ENCODE measurements at regions not wholly inside any gene's neighbourhood (a gene's known extent, or its start where the extent isn't known, plus 50 kb on each side); places are given as distances from the start of the nearest gene placed in this dataset.

DNA sequence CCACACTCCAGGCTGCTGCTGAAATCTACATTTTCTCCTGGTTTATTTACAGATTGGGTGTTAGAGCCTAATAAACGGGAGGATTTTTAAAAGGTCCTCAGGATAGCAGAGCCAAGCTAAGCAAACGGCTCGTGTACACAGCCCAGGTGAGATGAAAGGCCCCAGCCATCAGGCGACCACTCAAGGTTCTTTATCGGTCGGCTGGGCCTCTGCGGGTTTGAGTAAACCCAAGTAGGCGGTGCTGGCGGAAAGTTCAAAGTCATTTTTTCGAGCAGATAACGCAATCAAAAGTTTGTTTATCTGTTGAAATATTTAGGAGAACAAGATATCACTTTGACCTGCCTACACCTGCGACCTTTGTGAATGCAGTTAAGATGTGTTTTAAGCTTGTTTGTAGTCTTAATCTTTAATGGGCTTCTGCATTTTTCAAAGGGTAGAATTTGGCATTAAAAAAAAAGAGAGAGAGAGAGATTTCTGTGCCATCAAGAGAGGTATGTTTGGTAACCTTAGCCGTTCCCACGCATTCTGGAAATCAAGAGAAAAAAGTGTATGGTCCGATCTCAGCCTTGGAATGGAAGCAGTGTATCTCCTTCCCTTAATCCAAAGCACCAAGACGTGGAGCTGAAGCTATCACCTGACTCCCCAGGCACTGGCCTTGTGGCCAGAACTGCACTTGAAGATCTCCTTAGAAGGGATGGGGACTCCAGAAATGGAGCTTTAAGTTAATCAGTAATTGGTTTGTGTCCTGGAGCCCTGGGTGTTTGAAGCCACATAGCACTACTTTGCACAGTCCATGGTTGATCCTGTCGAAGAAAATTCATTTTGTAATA lies 301.7 kb upstream of the IRX5 start:
- no peak for TF ChIP-seq FOXP2 (optimal IDR thresholded peaks at IDR 0.05; ENCODE audit: borderline replicate concordance, extremely low read depth, extremely low read length, insufficient read depth)
- TF ChIP-seq SIN3A (IDR thresholded peaks at IDR 0.05; ENCODE audit: borderline replicate concordance, insufficient read depth, low read length) = no peak
- TF ChIP-seq POLR2AphosphoS5 (IDR thresholded peaks at IDR 0.05; ENCODE audit: low read depth, low read length) = no peak
- TF ChIP-seq, protein P1, sequence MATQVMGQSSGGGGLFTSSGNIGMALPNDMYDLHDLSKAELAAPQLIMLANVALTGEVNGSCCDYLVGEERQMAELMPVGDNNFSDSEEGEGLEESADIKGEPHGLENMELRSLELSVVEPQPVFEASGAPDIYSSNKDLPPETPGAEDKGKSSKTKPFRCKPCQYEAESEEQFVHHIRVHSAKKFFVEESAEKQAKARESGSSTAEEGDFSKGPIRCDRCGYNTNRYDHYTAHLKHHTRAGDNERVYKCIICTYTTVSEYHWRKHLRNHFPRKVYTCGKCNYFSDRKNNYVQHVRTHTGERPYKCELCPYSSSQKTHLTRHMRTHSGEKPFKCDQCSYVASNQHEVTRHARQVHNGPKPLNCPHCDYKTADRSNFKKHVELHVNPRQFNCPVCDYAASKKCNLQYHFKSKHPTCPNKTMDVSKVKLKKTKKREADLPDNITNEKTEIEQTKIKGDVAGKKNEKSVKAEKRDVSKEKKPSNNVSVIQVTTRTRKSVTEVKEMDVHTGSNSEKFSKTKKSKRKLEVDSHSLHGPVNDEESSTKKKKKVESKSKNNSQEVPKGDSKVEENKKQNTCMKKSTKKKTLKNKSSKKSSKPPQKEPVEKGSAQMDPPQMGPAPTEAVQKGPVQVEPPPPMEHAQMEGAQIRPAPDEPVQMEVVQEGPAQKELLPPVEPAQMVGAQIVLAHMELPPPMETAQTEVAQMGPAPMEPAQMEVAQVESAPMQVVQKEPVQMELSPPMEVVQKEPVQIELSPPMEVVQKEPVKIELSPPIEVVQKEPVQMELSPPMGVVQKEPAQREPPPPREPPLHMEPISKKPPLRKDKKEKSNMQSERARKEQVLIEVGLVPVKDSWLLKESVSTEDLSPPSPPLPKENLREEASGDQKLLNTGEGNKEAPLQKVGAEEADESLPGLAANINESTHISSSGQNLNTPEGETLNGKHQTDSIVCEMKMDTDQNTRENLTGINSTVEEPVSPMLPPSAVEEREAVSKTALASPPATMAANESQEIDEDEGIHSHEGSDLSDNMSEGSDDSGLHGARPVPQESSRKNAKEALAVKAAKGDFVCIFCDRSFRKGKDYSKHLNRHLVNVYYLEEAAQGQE (IDR thresholded peaks at IDR 0.05; ENCODE audit: insufficient read depth in 1 of 2, low read depth in 2 of 2, low read length in 2 of 2) = no peak
- TF ChIP-seq TAF1 (IDR thresholded peaks at IDR 0.05; ENCODE audit: borderline replicate concordance, insufficient read depth, low read length) = no peak

DNA sequence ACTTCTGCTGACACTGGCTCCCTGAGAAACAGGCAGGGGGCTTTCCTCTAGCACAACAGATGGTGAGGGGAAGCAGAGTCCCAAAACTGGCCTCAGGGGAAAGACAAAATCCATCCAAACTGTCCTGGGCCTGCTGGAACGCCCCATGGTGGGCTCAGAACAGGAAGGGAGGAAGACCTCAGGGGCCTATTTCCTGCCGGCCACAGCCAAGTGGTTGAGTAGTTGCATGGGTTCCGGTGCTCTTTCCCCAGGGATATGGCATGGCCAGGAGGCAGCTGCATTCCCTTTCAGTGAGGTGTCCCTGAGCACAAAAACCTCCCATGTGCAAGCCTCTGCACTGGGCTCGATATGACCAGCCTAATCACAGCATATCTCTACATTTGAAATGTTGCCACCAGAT lies 303.0 kb upstream of the IRX5 start:
- TF ChIP-seq, protein P1 (IDR thresholded peaks at IDR 0.05; ENCODE audit: insufficient read depth in 1 of 2, low read depth in 2 of 2, low read length in 2 of 2) = no peak
- no peak for TF ChIP-seq SIN3A (IDR thresholded peaks at IDR 0.05; ENCODE audit: borderline replicate concordance, insufficient read depth, low read length)
- no peak for TF ChIP-seq POLR2AphosphoS5 (IDR thresholded peaks at IDR 0.05; ENCODE audit: low read depth, low read length)
- no peak for TF ChIP-seq FOXP2 (optimal IDR thresholded peaks at IDR 0.05; ENCODE audit: borderline replicate concordance, extremely low read depth, extremely low read length, insufficient read depth)
- no peak for TF ChIP-seq TAF1 (IDR thresholded peaks at IDR 0.05; ENCODE audit: borderline replicate concordance, insufficient read depth, low read length)

DNA sequence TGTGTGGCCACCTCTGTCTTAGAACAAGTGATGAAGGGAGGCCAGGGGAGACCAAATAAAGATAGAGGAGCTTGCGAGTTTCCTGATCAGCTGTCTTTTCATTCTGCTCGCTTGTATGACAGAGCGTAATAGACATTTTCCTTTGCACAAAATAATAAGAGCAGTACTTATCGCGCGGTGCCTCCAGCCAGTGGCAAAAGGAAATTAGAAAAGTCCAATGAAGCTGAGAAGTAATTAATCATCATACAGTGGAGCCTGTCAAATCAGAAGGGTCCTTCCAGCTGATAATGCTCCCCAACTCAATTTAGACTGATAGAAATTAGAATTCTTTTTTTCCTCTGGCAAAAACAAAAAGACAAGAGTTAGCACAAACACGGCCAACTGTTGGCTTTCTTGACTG lies 307.0 kb upstream of the IRX5 start:
- TF ChIP-seq POLR2AphosphoS5 (IDR thresholded peaks at IDR 0.05; ENCODE audit: low read depth, low read length) = no peak
- TF ChIP-seq, protein P1 (IDR thresholded peaks at IDR 0.05; ENCODE audit: insufficient read depth in 1 of 2, low read depth in 2 of 2, low read length in 2 of 2) = no peak
- TF ChIP-seq SIN3A (IDR thresholded peaks at IDR 0.05; ENCODE audit: borderline replicate concordance, insufficient read depth, low read length) = no peak
- no peak for TF ChIP-seq FOXP2 (optimal IDR thresholded peaks at IDR 0.05; ENCODE audit: borderline replicate concordance, extremely low read depth, extremely low read length, insufficient read depth)
- no peak for TF ChIP-seq TAF1 (IDR thresholded peaks at IDR 0.05; ENCODE audit: borderline replicate concordance, insufficient read depth, low read length)

DNA sequence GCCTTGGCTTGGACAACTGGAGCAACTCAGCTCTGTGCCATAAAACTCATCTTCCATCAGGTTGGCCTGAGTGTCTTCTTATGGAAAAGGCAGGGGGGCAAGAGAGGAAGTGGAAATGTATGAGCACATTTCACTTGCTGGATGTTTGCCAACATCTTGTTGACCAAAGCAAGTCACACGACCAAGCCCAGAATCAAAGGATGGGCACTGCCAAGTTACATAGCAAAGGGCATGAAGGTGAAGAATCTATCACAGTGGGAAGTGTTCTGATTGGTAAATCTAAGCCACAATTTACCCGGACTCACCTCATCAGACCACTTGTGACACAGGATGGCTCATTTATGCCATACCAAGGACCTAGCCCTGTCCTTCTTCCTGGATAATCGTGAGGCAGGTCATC lies 310.5 kb upstream of the IRX5 start:
- TF ChIP-seq SIN3A (IDR thresholded peaks at IDR 0.05; ENCODE audit: borderline replicate concordance, insufficient read depth, low read length) (no peak), TAF1 (IDR thresholded peaks at IDR 0.05; ENCODE audit: borderline replicate concordance, insufficient read depth, low read length) (no peak), POLR2AphosphoS5 (IDR thresholded peaks at IDR 0.05; ENCODE audit: low read depth, low read length) (no peak), FOXP2 (optimal IDR thresholded peaks at IDR 0.05; ENCODE audit: borderline replicate concordance, extremely low read depth, extremely low read length, insufficient read depth) (no peak)
- TF ChIP-seq, protein P1 (IDR thresholded peaks at IDR 0.05; ENCODE audit: insufficient read depth in 1 of 2, low read depth in 2 of 2, low read length in 2 of 2) = no peak
